GM12878 (cell line): ENCODE measurements at regions not wholly inside any gene's neighbourhood (a gene's known extent, or its start where the extent isn't known, plus 50 kb on each side); places are given as distances from the start of the nearest gene placed in this dataset.

Source experiments
- ATAC-seq: fragments of 200-7000 bp; cut with Tn5 transposase; 3 replicates; pipeline ENCODE4 v1.9.1; 2020; ENCODE audit warnings: mild to moderate bottlenecking, moderate library complexity
- BruUV-seq: library from RNA; stranded (reverse); fragments of 400-500 nt; replicated peaks from 2 replicates; lab custom pipeline; 2021; lab: Mats Ljungman, UMichigan
- CTCF ChIA-PET: fragments of 300-600 bp; sonication (Branson Sonifier 250); formaldehyde crosslinking; extraction: SDS; loops from one replicate; lab custom pipeline; 2021; ENCODE audit warnings: inconsistent platforms; lab: Yijun Ruan, JAX
- POLR2A ChIA-PET: fragments of 350-600 bp; formaldehyde crosslinking; extraction: SDS; loops from one replicate; lab custom pipeline; 2021; ENCODE audit warnings: inconsistent platforms; lab: Charles Lee
- RAD21 ChIA-PET: fragments of 300-600 bp; sonication (Branson Sonifier 250); formaldehyde crosslinking; loops from one replicate; lab custom pipeline; 2023; ENCODE audit warnings: antibody characterized with exemption; ENCODE audit not compliant: unreplicated experiment; lab: Charles Lee
- SMC1A ChIA-PET: fragments of 300-600 bp; sonication (Branson Sonifier 250); formaldehyde crosslinking; loops from one replicate; lab custom pipeline; 2023; ENCODE audit not compliant: unreplicated experiment, uncharacterized antibody; lab: Charles Lee
- DNase-seq: peaks from one replicate; pipeline ENCODE4 v3.0.0-alpha.2; 2011; ENCODE audit warnings: low read depth, low spot score
- FAIRE-seq: peaks from 3 replicates; lab custom pipeline; 2011; peaks lifted over from hg19 to GRCh38; lab: Jason Lieb, UNC
- H2AFZ ChIP-seq: 2 replicates; pipeline ENCODE4 v1.6.0; 2011; ENCODE audit warnings: low read depth, low read length, control low read depth; ENCODE audit not compliant: control insufficient read depth
- H3K27ac ChIP-seq: 2 replicates; pipeline ENCODE4 v1.5.1; 2011; ENCODE audit warnings: control low read depth; ENCODE audit not compliant: control insufficient read depth, insufficient read depth
- H3K27me3 ChIP-seq, 2 experiments: replicated peaks in 1 of 2; 2 replicates each; pipeline versions ENCODE4 v1.6.0 to v1.6.1; 2011; ENCODE audit warnings: low read length in 1 of 2; ENCODE audit not compliant: control insufficient read depth in 2 of 2, insufficient read depth in 2 of 2
- H3K36me3 ChIP-seq, 2 experiments: 2 replicates each; pipeline ENCODE4 v1.5.1; 2011; ENCODE audit warnings: low read length in 1 of 2; ENCODE audit not compliant: control insufficient read depth in 2 of 2, insufficient read depth in 2 of 2
- H3K4me1 ChIP-seq: 2 replicates; pipeline ENCODE4 v1.6.1; 2011; ENCODE audit warnings: mild to moderate bottlenecking, low read length, moderate library complexity, mixed read lengths; ENCODE audit not compliant: control insufficient read depth, insufficient read depth
- H3K4me2 ChIP-seq: 2 replicates; pipeline ENCODE4 v1.6.0; 2011; ENCODE audit warnings: control low read depth; ENCODE audit not compliant: control insufficient read depth, insufficient read depth
- H3K4me3 ChIP-seq: fragments of 200-600 bp; sonication (generic); 2 replicates; pipeline ENCODE4 v1.5.1; 2016
- H3K79me2 ChIP-seq: 2 replicates; pipeline ENCODE4 v1.6.0; 2011; ENCODE audit warnings: low read length; ENCODE audit not compliant: control insufficient read depth, insufficient read depth
- H3K9ac ChIP-seq: 2 replicates; pipeline ENCODE4 v1.8.0; 2011; ENCODE audit warnings: low read length, control low read depth, mixed read lengths; ENCODE audit not compliant: control insufficient read depth, insufficient read depth
- H3K9me3 ChIP-seq: replicated peaks from 3 replicates; pipeline ENCODE4 v1.5.1; 2011; ENCODE audit warnings: mild to moderate bottlenecking, low read length; ENCODE audit not compliant: control insufficient read depth, insufficient read depth
- H4K20me1 ChIP-seq: 2 replicates; pipeline ENCODE4 v1.6.0; 2011; ENCODE audit not compliant: control insufficient read depth, insufficient read depth
- BRCA1 ChIP-seq: IDR thresholded peaks from 2 replicates; pipeline ENCODE4 v1.6.1; 2011; ENCODE audit warnings: low read depth, low read length, improper control_type of control experiment
- CHD4 ChIP-seq: fragments of 200-600 bp; sonication (generic); IDR thresholded peaks from 2 replicates; pipeline ENCODE4 v1.6.1; 2016; ENCODE audit warnings: mild to moderate bottlenecking
- DPF2 ChIP-seq: fragments of 450-650 bp; IDR thresholded peaks from 2 replicates; pipeline ENCODE4 v1.6.1; 2017; ENCODE audit warnings: mild to moderate bottlenecking
- ETV6 ChIP-seq, 2 experiments: fragments of 450-650 bp in 1 of 2; IDR thresholded peaks in 1 of 2; conservative IDR thresholded peaks in 1 of 2; 2 replicates each; pipeline ENCODE4 v1.6.1; 2014; ENCODE audit warnings: antibody characterized with exemption in 1 of 2, borderline replicate concordance in 1 of 2, low read depth in 1 of 2, mild to moderate bottlenecking in 1 of 2, moderate library complexity in 1 of 2
- GABPA ChIP-seq: IDR thresholded peaks from 2 replicates; pipeline ENCODE4 v1.6.1; 2014; ENCODE audit warnings: antibody characterized with exemption, low read depth, mild to moderate bottlenecking, inconsistent platforms
- PML ChIP-seq: IDR thresholded peaks from 2 replicates; pipeline ENCODE4 v1.6.1; 2012; ENCODE audit warnings: low read length, inconsistent platforms
- WGBS: methylation state at CpG from one replicate; pipeline ENCODE4 v1.1.6; 2016; ENCODE audit warnings: low lambda C conversion rate; ENCODE audit not compliant: insufficient replicate concordance, insufficient coverage; ENCODE audit errors: missing lambda C conversion rate; 5-methylcytosine and 5-hydroxymethylcytosine counted together
- in situ Hi-C: fragments of 300-500 bp; cut with MboI; formaldehyde crosslinking; loops from 9 replicates; pipeline ENCODE4 v1.14.3; 2018; ENCODE audit warnings: mixed read lengths
- intact Hi-C: fragments of 100-400 bp; cut with micrococcal nuclease; formaldehyde crosslinking; loops from one replicate; pipeline ENCODE4 v1.14.2; 2022; ENCODE audit not compliant: unreplicated experiment
- TF ChIP-seq, protein P1 (sequence below): fragments of 450-650 bp; IDR thresholded peaks from 2 replicates; pipeline ENCODE4 v1.6.1; 2016; ENCODE audit warnings: mild to moderate bottlenecking
- TF ChIP-seq, protein P2 (sequence below): fragments of 450-650 bp; formaldehyde crosslinking; IDR thresholded peaks from 2 replicates; pipeline ENCODE4 v1.4.0; 2022; ENCODE audit warnings: mild to moderate bottlenecking, moderate library complexity
- TF ChIP-seq, protein P3 (sequence below): IDR thresholded peaks from 2 replicates; pipeline ENCODE4 v1.6.1; 2012; ENCODE audit warnings: improper control_type of control experiment, low read depth, low read length; ENCODE audit not compliant: insufficient replicate concordance
- TF ChIP-seq, protein P4 (sequence below): fragments of 450-650 bp; IDR thresholded peaks from 2 replicates; pipeline ENCODE4 v1.6.1; 2018; ENCODE audit warnings: mild to moderate bottlenecking, low read depth, moderate library complexity; ENCODE audit not compliant: partially characterized antibody
- TF ChIP-seq, protein P5 (sequence below): IDR thresholded peaks from 2 replicates; pipeline ENCODE4 v1.6.1; 2012; ENCODE audit warnings: low read depth, low read length, improper control_type of control experiment

DNA sequence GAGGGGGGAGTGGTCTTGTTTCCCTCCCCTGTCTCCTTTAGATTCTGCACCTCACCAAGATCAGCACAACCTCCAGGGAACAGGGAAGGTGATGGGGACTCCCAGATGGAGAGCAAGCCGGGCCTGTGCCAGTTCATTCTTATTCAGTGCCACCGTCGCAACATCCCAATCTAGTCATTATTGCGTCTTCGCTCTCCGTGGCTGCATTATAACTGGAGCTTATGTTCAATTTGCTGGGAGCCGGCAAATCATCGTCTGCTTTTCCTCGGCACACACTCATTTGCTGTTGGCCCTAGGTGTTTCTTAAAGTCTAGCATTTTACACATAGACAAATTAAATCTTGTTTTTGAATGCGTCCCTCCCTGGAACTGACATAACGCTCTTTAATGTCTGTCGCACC, 1269.7 kb downstream of the BRD1 start:
- RAD21 ChIA-PET: no interaction called here
- CTCF ChIA-PET: no interaction called here
- Histone ChIP-seq H3K4me2 (no peak overlapping the region), H3K9me3 (peaks cover 2% of the 10 kb centered on the region; the same call in 1 of the 3 replicates), H4K20me1 (no peaks in the 10 kb centered on the region), H3K4me1 (no peaks in the 10 kb centered on the region), H3K27me3 (no peaks in the 10 kb centered on the region), H3K9ac (no peak overlapping the region), H3K79me2 (no peaks in the 10 kb centered on the region), H3K27ac (no peak overlapping the region), H2AFZ (no peak overlapping the region), H3K36me3 (no peaks in the 10 kb centered on the region), H3K4me3 (no peak overlapping the region)
- intact Hi-C loops (no loop called here), in situ Hi-C loops (no loop called here)
- DNase-seq (no peak), FAIRE-seq (no peak), ATAC-seq (no peak)
- no TSS peak for BruUV-seq
- WGBS: 67% methylated on average over 6 of the region's 12 CpGs
- SMC1A ChIA-PET: no interaction called here
- POLR2A ChIA-PET: no interaction called here
- TF ChIP-seq, protein P1, sequence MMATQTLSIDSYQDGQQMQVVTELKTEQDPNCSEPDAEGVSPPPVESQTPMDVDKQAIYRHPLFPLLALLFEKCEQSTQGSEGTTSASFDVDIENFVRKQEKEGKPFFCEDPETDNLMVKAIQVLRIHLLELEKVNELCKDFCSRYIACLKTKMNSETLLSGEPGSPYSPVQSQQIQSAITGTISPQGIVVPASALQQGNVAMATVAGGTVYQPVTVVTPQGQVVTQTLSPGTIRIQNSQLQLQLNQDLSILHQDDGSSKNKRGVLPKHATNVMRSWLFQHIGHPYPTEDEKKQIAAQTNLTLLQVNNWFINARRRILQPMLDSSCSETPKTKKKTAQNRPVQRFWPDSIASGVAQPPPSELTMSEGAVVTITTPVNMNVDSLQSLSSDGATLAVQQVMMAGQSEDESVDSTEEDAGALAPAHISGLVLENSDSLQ: no peak
- TF ChIP-seq PML (no peak), BRCA1 (no peak), GABPA (no peak), ETV6 (conservative IDR thresholded peaks at IDR 0.05 in 1 of 2, IDR thresholded peaks at IDR 0.05 in 1 of 2; ENCODE audit: borderline replicate concordance in 1 of 2, low read depth in 1 of 2) (no peak), DPF2 (no peak), CHD4 (no peak)
- TF ChIP-seq, protein P2, sequence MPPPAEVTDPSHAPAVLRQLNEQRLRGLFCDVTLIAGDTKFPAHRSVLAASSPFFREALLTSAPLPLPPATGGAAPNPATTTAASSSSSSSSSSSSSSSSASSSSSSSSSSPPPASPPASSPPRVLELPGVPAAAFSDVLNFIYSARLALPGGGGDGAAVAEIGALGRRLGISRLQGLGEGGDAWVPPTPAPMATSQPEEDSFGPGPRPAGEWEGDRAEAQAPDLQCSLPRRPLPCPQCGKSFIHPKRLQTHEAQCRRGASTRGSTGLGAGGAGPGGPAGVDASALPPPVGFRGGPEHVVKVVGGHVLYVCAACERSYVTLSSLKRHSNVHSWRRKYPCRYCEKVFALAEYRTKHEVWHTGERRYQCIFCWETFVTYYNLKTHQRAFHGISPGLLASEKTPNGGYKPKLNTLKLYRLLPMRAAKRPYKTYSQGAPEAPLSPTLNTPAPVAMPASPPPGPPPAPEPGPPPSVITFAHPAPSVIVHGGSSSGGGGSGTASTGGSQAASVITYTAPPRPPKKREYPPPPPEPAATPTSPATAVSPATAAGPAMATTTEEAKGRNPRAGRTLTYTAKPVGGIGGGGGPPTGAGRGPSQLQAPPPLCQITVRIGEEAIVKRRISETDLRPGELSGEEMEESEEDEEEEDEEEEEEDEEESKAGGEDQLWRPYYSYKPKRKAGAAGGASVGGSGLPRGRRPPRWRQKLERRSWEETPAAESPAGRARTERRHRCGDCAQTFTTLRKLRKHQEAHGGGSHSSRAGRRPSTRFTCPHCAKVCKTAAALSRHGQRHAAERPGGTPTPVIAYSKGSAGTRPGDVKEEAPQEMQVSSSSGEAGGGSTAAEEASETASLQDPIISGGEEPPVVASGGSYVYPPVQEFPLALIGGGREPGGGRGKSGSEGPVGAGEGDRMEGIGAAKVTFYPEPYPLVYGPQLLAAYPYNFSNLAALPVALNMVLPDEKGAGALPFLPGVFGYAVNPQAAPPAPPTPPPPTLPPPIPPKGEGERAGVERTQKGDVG (CRISPR knock-in tag): no peak
- TF ChIP-seq, protein P3, sequence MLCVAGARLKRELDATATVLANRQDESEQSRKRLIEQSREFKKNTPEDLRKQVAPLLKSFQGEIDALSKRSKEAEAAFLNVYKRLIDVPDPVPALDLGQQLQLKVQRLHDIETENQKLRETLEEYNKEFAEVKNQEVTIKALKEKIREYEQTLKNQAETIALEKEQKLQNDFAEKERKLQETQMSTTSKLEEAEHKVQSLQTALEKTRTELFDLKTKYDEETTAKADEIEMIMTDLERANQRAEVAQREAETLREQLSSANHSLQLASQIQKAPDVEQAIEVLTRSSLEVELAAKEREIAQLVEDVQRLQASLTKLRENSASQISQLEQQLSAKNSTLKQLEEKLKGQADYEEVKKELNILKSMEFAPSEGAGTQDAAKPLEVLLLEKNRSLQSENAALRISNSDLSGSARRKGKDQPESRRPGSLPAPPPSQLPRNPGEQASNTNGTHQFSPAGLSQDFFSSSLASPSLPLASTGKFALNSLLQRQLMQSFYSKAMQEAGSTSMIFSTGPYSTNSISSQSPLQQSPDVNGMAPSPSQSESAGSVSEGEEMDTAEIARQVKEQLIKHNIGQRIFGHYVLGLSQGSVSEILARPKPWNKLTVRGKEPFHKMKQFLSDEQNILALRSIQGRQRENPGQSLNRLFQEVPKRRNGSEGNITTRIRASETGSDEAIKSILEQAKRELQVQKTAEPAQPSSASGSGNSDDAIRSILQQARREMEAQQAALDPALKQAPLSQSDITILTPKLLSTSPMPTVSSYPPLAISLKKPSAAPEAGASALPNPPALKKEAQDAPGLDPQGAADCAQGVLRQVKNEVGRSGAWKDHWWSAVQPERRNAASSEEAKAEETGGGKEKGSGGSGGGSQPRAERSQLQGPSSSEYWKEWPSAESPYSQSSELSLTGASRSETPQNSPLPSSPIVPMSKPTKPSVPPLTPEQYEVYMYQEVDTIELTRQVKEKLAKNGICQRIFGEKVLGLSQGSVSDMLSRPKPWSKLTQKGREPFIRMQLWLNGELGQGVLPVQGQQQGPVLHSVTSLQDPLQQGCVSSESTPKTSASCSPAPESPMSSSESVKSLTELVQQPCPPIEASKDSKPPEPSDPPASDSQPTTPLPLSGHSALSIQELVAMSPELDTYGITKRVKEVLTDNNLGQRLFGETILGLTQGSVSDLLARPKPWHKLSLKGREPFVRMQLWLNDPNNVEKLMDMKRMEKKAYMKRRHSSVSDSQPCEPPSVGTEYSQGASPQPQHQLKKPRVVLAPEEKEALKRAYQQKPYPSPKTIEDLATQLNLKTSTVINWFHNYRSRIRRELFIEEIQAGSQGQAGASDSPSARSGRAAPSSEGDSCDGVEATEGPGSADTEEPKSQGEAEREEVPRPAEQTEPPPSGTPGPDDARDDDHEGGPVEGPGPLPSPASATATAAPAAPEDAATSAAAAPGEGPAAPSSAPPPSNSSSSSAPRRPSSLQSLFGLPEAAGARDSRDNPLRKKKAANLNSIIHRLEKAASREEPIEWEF: no peak
- TF ChIP-seq, protein P4, sequence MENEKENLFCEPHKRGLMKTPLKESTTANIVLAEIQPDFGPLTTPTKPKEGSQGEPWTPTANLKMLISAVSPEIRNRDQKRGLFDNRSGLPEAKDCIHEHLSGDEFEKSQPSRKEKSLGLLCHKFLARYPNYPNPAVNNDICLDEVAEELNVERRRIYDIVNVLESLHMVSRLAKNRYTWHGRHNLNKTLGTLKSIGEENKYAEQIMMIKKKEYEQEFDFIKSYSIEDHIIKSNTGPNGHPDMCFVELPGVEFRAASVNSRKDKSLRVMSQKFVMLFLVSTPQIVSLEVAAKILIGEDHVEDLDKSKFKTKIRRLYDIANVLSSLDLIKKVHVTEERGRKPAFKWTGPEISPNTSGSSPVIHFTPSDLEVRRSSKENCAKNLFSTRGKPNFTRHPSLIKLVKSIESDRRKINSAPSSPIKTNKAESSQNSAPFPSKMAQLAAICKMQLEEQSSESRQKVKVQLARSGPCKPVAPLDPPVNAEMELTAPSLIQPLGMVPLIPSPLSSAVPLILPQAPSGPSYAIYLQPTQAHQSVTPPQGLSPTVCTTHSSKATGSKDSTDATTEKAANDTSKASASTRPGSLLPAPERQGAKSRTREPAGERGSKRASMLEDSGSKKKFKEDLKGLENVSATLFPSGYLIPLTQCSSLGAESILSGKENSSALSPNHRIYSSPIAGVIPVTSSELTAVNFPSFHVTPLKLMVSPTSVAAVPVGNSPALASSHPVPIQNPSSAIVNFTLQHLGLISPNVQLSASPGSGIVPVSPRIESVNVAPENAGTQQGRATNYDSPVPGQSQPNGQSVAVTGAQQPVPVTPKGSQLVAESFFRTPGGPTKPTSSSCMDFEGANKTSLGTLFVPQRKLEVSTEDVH: no peak
- TF ChIP-seq, protein P5, sequence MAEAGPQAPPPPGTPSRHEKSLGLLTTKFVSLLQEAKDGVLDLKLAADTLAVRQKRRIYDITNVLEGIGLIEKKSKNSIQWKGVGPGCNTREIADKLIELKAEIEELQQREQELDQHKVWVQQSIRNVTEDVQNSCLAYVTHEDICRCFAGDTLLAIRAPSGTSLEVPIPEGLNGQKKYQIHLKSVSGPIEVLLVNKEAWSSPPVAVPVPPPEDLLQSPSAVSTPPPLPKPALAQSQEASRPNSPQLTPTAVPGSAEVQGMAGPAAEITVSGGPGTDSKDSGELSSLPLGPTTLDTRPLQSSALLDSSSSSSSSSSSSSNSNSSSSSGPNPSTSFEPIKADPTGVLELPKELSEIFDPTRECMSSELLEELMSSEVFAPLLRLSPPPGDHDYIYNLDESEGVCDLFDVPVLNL: no peak
